ACHN (cell line): ENCODE measurements at regions not wholly inside any gene's neighbourhood (a gene's known extent, or its start where the extent isn't known, plus 50 kb on each side); places are given as distances from the start of the nearest gene placed in this dataset.
"Not testable (repeated sequence)": the region's sequence is repeated elsewhere in the genome, so short reads cannot be mapped to it uniquely, and the experiment has no call there.

ENCODE experiments used
- DNase-seq: peaks from one replicate; pipeline ENCODE4 v3.0.0-alpha.2; 2015
- in situ Hi-C: cut with HindIII; loops from 2 replicates; pipeline ENCODE4 v1.10.0; 2017; ENCODE audit warnings: low sequenced_read_pairs, low pct_ligation_motif_present, low pct_unique_long_range_greater_than_20kb

DNA sequence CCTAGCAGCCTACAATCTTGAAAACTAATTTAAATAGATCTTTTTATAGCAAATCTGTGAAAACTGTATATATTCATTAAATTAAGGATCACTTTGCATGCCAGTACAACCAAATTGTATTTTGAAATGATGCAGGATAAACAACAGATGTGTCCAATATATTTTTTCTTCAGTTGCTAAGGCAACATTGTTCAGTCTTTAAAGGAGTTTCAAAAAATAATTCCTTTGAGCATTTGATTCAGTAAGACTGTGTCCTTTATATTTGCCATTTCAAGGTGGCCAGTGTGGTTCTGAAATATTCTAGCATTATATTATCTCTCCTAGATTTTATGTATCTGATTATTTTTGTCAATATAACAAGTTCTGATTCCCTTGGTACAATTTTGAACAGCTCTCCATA lies 254.7 kb downstream of the PLOD2 start:
- no peak for DNase-seq
- in situ Hi-C loops = no loop called here

DNA sequence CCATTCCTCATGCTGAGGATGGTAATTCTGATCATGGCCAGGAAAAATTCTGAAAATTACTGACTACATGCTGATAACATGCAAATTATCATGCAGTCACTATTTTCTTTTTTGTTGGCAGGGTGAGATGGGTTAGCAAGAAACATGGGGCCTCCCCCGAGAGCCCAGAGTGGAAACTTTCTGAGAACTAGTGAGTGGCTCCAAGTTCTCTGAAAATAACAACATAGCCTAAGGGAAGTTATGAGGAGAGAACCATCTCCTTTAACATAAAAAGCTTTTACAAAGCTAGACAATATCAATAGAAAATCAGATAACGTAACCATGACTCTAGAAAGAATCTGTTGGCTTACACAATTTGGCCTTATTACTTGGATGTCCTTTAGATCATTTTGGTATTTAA lies 254.2 kb downstream of the PLOD2 start:
- in situ Hi-C loops = no loop called here
- DNase-seq = no peak

DNA sequence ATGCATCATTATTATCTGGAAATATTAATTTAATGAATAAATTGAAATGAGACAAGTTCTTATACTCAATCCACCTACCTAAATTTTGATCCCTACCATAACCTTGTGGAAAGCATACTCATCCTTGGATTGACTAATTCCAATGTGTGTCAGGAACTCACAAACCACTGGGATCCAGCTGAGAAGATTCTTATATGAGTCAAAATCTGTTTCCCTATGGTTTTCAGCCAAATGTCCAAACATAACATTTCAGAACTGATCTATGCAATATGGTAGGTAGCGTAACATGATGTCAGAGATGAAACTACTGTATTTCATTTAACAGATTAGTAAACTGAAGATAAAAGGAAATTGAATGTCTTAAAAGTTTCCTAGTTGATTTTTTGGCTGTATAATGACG lies 250.0 kb downstream of the PLOD2 start:
- in situ Hi-C loops = no loop called here
- no peak for DNase-seq

DNA sequence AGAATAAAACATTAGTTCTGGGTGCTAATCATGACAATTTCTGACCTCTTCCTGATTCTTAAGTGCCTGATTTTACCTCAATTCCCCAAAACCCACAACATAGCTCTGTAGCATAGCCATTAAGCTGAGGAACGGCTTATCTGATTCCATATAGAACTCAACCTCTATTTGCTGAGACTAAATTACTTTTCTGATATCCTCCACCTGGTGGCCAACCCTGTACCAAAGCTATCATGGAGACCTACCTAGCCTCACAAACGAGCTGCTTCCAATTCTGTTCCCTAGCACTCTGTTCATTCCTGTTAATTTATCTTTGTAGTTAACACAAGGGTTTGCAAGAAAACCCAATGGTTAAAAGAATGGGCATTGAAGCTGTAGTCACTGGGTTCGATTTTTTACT lies 245.2 kb downstream of the PLOD2 start:
- in situ Hi-C loops = no loop called here
- DNase-seq = no peak

DNA sequence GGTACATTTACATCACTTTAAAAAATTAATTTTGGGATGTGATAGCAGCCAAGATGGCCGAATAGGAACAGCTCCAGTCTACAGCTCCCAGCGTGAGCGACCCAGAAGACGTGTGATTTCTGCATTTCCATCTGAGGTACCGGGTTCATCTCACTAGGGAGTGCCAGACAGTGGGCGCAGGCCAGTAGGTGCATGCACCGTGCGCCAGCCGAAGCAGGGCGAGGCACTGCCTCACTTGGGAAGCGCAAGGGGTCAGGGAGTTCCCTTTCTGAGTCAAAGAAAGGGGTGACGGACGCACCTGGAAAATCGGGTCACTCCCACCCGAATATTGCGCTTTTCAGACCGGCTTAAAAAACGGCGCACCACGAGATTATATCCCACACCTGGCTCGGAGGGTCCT lies 233.2 kb downstream of the PLOD2 start:
- in situ Hi-C loops, DNase-seq: not testable (repeated sequence)

DNA sequence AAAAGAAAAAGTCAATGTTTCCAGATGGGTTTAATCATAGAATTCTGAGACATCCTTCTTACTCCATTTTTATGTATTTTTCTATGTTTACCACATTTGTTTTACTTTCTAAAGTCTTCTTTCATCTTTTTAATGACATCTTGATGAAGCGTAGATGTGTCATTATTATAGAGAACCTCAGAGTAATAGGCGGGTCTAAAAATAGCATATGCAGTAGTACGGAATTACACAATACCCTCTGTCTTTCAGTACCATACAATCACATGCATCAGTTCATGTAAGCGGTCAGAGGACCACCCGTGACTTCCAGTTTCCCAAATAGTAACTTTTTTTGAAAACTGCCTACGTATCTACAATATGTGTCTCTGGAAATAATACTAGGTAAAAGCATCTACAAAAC lies 224.0 kb downstream of the PLOD2 start:
- no peak for DNase-seq

DNA sequence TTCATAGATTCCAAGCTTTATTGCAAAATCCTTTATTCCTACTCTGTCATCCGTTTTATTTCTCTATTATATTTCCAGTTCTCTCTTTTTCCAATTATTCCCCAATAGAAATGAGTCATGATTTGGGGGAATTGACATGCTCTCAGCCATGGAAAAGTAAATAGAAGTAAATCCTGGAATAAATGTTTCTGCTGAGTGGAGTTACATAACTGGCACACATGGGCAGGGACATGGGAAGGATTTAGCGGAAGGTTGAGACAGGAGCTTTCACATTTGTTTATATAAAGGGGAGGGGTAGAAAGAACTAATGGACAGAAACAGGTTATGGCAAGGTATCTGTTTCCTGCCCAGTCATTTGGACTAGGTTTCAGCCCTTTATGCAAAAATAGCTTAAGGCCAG lies 221.6 kb downstream of the PLOD2 start:
- no peak for DNase-seq

More for the DNA sequence above, 224.0 kb downstream of the PLOD2 start:
- in situ Hi-C loops = no loop called here

DNA sequence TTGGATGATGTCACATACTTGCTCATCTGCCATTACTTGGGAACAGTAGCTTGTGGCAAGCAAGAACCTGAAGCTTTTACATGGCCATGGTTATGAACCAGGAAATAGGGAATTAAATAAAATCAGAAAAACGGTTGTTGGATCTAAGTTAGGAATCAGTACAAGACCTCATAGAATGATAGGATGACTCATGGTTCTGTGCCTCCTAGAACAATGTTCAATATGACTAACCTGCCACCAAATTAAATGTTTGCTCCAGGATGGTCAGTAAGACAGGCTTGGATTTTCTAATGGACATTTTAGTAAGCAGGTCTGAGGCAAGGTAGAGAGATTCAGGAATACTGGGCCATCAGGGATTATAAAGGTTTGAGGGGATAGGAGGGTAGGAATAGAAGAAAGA lies 218.9 kb downstream of the PLOD2 start:
- DNase-seq = no peak
- in situ Hi-C loops = no loop called here

More for the DNA sequence above, 221.6 kb downstream of the PLOD2 start:
- in situ Hi-C loops = no loop called here

DNA sequence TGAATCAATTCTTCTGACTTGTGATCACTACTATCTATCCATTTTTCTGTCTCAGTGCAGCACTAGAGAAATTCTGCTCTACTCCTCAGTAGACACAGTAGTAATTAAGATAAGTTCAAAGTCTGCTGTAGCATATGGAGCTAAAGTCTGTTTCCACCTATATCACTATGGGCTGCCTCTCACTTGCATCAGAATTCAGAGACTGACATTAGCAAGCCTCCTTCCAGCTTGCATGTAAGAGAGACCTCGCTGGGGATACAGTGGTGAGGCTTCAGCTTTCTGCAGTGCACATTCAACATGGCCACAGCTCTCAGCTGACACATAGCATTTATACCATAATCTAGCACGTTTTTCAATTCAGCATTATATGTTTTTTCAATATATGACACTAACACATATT lies 217.0 kb downstream of the PLOD2 start:
- DNase-seq = no peak
- in situ Hi-C loops = no loop called here

DNA sequence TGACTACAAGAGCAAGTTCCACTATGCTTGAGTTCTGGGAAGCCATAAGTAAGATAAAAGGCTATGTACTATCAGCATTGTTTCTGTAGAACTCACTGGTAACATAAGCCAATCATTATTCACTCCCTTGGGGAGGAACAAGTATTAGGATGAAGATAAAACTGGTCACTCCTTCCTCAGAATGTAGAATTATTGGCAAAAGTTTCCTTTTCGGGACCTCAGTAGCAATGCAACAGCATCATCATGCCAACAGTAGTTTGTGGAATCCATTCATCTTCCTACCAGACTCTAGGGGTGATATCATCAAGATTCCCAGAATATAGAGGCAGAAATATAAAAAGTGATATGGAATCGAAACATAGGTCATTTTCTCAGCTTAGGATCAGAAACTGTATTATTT lies 209.5 kb downstream of the PLOD2 start:
- in situ Hi-C loops = no loop called here

DNA sequence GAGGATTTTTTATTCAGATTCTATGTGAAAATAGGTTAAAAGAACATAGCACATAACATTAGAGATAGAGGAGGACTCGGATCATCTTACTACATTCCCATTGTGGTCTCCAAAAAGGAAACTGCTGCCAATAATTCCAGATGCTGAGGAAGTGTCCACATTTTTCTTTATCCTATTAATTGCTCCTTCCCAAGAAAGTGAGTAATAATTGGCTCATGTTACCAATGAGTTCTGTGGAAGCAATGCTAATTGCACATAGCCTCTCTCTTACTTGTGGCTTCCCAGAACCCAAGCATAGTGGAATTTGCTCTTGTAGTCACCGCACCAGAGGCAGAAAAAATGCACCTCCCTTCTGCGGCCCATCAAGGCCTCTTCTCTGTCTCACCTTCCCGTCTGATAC lies 208.4 kb downstream of the PLOD2 start:
- in situ Hi-C loops = no loop called here
- no peak for DNase-seq

More for the DNA sequence above, 209.5 kb downstream of the PLOD2 start:
- no peak for DNase-seq

DNA sequence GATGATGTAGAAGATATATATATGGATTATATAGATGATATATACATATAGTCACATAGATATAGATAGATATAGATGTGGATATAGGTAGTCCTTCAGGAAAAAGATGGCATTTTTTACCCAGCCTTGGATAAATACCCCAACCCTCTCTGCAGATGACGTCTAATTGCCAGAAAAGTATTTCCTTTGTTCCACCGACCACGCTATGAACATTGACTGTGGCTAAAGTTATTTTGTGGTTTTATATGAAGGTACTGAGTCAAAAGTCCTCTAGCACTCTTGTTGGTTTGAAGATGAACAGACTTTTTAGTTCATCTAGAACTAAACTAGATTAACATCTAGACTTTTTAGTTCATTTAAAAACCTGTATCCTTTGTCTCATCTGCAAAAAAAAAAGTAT lies 207.7 kb downstream of the PLOD2 start:
- in situ Hi-C loops = no loop called here
- DNase-seq = no peak

DNA sequence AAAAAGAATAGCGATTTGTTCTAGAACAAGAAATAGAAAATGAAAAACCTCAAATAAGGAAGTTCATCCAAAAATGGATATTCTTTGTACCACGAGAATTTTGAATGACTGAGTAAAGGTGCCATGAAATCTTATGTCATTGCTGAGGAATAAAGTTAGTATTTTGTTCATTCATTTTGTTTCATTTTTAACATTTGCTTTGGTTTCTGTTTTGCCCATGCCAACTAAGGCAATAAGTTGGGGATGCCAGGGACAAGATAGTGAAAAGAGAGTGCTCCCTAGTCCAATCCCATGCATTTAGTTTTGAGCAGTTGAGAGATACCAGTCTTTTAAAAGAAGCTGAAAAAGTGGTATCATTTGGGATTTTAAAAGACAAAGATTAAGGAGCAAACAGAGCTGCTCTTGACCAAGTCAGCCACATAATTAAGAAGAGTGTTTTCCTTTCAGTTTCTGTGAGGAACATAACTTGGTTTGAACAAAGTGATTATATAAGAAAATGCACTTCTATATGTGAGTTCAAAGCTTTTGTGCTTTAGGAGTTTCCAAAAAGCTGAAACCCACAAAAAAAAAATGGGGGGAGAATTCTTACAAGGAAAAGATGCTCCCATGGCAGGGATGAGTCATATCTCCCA lies 201.4 kb downstream of the PLOD2 start:
- DNase-seq = no peak
- in situ Hi-C loops = no loop called here

DNA sequence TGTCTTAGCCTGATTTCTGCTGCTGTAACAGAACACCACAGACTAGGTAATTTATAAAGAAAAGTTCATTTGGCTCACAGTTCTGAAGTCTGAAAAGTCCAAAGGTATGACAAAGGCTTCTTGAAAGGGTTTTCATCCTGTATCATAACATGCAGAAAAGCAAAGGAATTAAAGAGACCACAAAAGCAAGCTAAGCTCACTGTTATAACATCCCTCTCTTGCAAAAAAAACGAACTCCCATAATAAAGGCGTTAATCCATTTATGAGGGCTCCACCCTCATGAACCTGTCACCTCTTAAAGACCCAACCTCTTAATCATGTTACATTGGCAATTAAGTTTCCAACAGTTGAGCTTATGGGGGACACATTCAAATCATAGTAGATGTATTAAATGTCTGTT lies 197.9 kb downstream of the PLOD2 start:
- DNase-seq = no peak
- in situ Hi-C loops = no loop called here

DNA sequence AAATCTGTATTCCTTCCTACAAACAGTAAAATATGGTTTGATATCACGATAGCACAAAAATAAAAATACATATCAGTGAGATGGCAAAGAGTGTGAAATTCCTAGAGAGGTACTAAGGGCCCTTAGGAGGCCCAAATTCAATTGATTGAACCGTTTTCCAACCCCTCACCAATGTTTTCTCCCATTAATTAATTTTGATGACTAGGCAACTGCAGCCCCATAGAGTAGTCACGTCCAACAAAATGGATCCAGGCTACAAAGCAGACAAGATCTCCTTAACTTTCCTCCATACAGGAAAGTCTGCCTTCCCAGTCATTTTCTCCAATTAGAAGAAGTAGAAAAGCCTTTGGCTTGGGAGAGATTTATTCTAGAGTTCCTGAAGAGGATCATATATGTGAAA lies 193.9 kb downstream of the PLOD2 start:
- in situ Hi-C loops = no loop called here
- DNase-seq = no peak

DNA sequence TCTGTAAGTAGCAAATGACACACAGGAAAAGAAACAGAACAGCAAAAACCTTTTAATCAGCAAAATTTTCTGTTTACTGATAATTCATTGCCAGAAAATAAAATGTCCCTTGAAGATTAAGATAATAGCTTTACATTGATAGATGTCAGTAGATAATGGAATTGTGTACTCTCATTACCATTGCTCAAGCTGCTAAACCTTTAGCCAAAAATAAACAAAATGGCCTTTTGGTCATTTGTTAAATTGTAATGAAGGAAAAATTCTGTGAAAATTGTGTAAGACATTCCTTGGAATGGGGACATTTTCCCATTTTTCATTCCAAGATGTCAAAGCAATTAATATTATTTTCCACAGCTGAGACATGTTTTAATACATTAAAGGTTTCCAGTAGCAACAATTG lies 189.8 kb downstream of the PLOD2 start:
- in situ Hi-C loops = no loop called here
- no peak for DNase-seq

DNA sequence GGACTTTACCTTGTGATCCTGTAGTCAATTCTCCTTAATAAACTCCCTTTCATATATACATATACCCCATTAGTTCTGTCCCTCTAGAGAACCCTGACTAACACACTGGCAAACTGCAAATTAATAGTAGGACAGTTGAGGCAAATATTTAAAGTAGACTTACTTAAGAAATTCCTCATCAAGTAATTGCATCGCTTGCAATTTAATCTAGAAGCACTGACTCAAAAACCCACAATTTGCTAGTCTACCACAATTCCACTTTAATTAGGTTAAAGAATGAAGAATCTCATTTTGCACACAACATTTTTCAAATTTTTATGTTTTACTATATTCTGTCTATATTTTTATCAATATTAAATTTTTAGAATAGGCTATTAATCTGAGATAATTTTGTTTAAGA lies 188.1 kb downstream of the PLOD2 start:
- DNase-seq = no peak
- in situ Hi-C loops = no loop called here

DNA sequence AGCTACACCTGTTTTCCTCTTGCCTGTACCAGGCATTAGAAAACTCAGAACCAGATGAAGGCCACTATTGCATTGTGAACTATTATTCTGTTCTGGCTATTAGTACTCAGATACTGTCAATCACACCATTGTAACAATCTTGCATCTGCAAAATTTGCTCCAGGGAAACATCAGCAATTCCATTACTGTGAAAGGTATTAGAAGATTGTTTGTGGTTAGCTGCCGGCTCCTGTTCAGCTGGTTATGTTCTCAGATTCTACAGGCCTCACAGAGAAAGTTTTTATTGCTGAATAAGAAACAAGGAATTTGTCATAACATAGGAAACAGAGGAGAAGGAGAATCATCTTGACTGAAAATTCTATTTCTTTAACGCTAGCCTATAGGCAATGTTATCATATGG lies 179.9 kb downstream of the PLOD2 start:
- in situ Hi-C loops = no loop called here
- DNase-seq = no peak

DNA sequence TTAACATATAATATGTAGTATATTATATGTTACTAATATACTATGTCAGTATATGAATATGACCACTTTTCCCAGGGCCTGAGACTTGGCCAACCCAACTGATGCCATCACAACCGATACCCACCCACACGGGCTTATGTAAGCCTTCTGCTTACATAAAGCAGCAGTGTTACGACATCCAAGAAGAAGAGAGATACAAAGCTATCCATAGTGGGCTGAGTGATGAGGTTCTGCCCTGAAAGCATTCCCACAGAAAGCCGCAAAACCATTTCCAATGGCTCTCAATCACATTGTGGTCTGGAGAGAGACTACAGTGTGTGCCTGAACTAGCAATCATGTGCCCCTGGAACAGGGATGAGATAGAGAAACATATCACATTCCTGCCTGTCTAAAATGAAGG lies 177.9 kb downstream of the PLOD2 start:
- no peak for DNase-seq
- in situ Hi-C loops = no loop called here
